Astrocyte (in vitro differentiated cells and primary cell): ENCODE measurements at regions not wholly inside any gene's neighbourhood (a gene's known extent, or its start where the extent isn't known, plus 50 kb on each side); places are given as distances from the start of the nearest gene placed in this dataset.

ENCODE experiments used
- DNase-seq: peaks from one replicate; pipeline ENCODE4 v3.0.0-alpha.2; 2010; ENCODE audit warnings: low read depth
- FAIRE-seq: peaks from 2 replicates; lab custom pipeline; 2011; peaks lifted over from hg19 to GRCh38; lab: Jason Lieb, UNC
- H2AFZ ChIP-seq: 2 replicates; pipeline ENCODE4 v1.6.0; 2012; ENCODE audit warnings: low read depth, low read length, inconsistent platforms
- H3K27ac ChIP-seq: 2 replicates; pipeline ENCODE4 v1.5.1; 2011; ENCODE audit warnings: low read depth, low read length, inconsistent platforms
- H3K27me3 ChIP-seq: 2 replicates; pipeline ENCODE4 v1.6.0; 2011; ENCODE audit warnings: low read length, inconsistent platforms; ENCODE audit not compliant: insufficient read depth
- H3K36me3 ChIP-seq: 2 replicates; pipeline ENCODE4 v1.5.1; 2011; ENCODE audit warnings: low read length, inconsistent platforms; ENCODE audit not compliant: insufficient read depth
- H3K4me1 ChIP-seq: 2 replicates; pipeline ENCODE4 v1.5.1; 2011; ENCODE audit warnings: low read length, inconsistent platforms; ENCODE audit not compliant: insufficient read depth
- H3K4me2 ChIP-seq: 2 replicates; pipeline ENCODE4 v1.6.0; 2012; ENCODE audit warnings: low read length, inconsistent platforms
- H3K4me3 ChIP-seq: 2 replicates; pipeline ENCODE4 v1.5.1; 2011; ENCODE audit warnings: low read depth, mild to moderate bottlenecking, low read length, inconsistent platforms; ENCODE audit not compliant: insufficient read depth
- H3K79me2 ChIP-seq: 2 replicates; pipeline ENCODE4 v1.6.0; 2012; ENCODE audit warnings: mild to moderate bottlenecking, low read length, inconsistent platforms; ENCODE audit not compliant: insufficient read depth
- H3K9ac ChIP-seq: 2 replicates; pipeline ENCODE4 v1.6.0; 2012; ENCODE audit warnings: mild to moderate bottlenecking, low read length, inconsistent platforms
- H3K9me3 ChIP-seq: 2 replicates; pipeline ENCODE4 v1.5.1; 2012; ENCODE audit warnings: low read depth, mild to moderate bottlenecking, low read length, inconsistent platforms; ENCODE audit not compliant: insufficient read depth
- H4K20me1 ChIP-seq: 2 replicates; pipeline ENCODE4 v1.6.0; 2012; ENCODE audit warnings: low read length, inconsistent platforms; ENCODE audit not compliant: insufficient read depth
- H3K27ac Mint-ChIP-seq: one replicate; pipeline ENCODE4 v1.8.0; 2021; ENCODE audit warnings: mild to moderate bottlenecking, mixed read lengths; ENCODE audit not compliant: unreplicated experiment
- H3K27me3 Mint-ChIP-seq: one replicate; pipeline ENCODE4 v1.8.0; 2021; ENCODE audit warnings: low read depth, mixed read lengths; ENCODE audit not compliant: unreplicated experiment
- H3K36me3 Mint-ChIP-seq: one replicate; pipeline ENCODE4 v1.8.0; 2021; ENCODE audit warnings: low read depth, mixed read lengths; ENCODE audit not compliant: unreplicated experiment
- H3K4me1 Mint-ChIP-seq: one replicate; pipeline ENCODE4 v1.8.0; 2021; ENCODE audit warnings: low read depth, mixed read lengths; ENCODE audit not compliant: unreplicated experiment
- H3K4me3 Mint-ChIP-seq: one replicate; pipeline ENCODE4 v1.8.0; 2021; ENCODE audit warnings: mild to moderate bottlenecking, moderate library complexity, mixed read lengths; ENCODE audit not compliant: unreplicated experiment
- H3K9me3 Mint-ChIP-seq: one replicate; pipeline ENCODE4 v1.8.0; 2021; ENCODE audit warnings: mild to moderate bottlenecking, mixed read lengths; ENCODE audit not compliant: unreplicated experiment
- CTCF ChIP-seq: IDR thresholded peaks from 2 replicates; pipeline ENCODE4 v1.5.1; 2011; ENCODE audit warnings: low read depth, mild to moderate bottlenecking, inconsistent platforms, low read length, moderate library complexity; ENCODE audit not compliant: insufficient read depth
- EZH2 ChIP-seq: IDR thresholded peaks from 2 replicates; pipeline ENCODE4 v1.6.1; 2012; ENCODE audit warnings: mild to moderate bottlenecking, low read length, inconsistent platforms; ENCODE audit not compliant: insufficient read depth

- no peak for FAIRE-seq
- H3K27me3 Mint-ChIP-seq, result no peaks in the 10 kb centered on the region
- Histone ChIP-seq H3K4me1 (peaks cover 7% of the 10 kb centered on the region), H3K79me2 (no peaks in the 10 kb centered on the region), H2AFZ (no peak overlapping the region), H3K27me3 (no peaks in the 10 kb centered on the region), H3K36me3 (no peaks in the 10 kb centered on the region), H3K9ac (no peak overlapping the region), H3K4me2 (no peak overlapping the region), H3K4me3 (no peak overlapping the region), H4K20me1 (no peaks in the 10 kb centered on the region), H3K9me3 (no peaks in the 10 kb centered on the region), H3K27ac (no peak overlapping the region)
- no peak overlapping the region for H3K27ac Mint-ChIP-seq
- H3K36me3 Mint-ChIP-seq, result no peaks in the 10 kb centered on the region
- peaks cover 6% of the 10 kb centered on the region for H3K9me3 Mint-ChIP-seq
- peaks cover 7% of the 10 kb centered on the region for H3K4me1 Mint-ChIP-seq
- no peak overlapping the region for H3K4me3 Mint-ChIP-seq
- no peak for DNase-seq
- TF ChIP-seq CTCF (no peak), EZH2 (no peak)
Measured at GRCh38 chr12:107597695-107598410, 87.7 kb upstream of the PWP1 start.

GRCh38 chr12:107598906-107599305 lies 86.7 kb upstream of the PWP1 start:
- Histone ChIP-seq H3K79me2 (no peaks in the 10 kb centered on the region), H3K9me3 (no peaks in the 10 kb centered on the region), H3K4me1 (peaks cover 7% of the 10 kb centered on the region), H2AFZ (no peak overlapping the region), H3K9ac (no peak overlapping the region), H3K4me2 (no peak overlapping the region), H3K4me3 (no peak overlapping the region), H4K20me1 (no peaks in the 10 kb centered on the region), H3K36me3 (no peaks in the 10 kb centered on the region), H3K27me3 (no peaks in the 10 kb centered on the region), H3K27ac (no peak overlapping the region)
- FAIRE-seq, result no peak
- H3K27ac Mint-ChIP-seq, result no peak overlapping the region
- no peaks in the 10 kb centered on the region for H3K36me3 Mint-ChIP-seq
- no peaks in the 10 kb centered on the region for H3K27me3 Mint-ChIP-seq
- H3K4me1 Mint-ChIP-seq, result peaks cover 7% of the 10 kb centered on the region
- DNase-seq, result no peak
- H3K4me3 Mint-ChIP-seq, result no peak overlapping the region
- peaks cover 6% of the 10 kb centered on the region for H3K9me3 Mint-ChIP-seq
- TF ChIP-seq CTCF (no peak), EZH2 (no peak)

GRCh38 chr12:107600581-107601144 lies 84.9 kb upstream of the PWP1 start:
- FAIRE-seq, result no peak
- H3K4me1 Mint-ChIP-seq, result no peaks in the 10 kb centered on the region

More at GRCh38 chr12:107600581-107601144, 84.9 kb upstream of the PWP1 start:
- H3K9me3 Mint-ChIP-seq, result peaks cover 7% of the 10 kb centered on the region
- Histone ChIP-seq H4K20me1 (no peaks in the 10 kb centered on the region), H3K36me3 (no peaks in the 10 kb centered on the region), H3K27ac (no peak overlapping the region), H3K4me2 (no peak overlapping the region), H3K9me3 (no peaks in the 10 kb centered on the region), H3K9ac (no peak overlapping the region), H3K79me2 (no peaks in the 10 kb centered on the region), H3K27me3 (no peaks in the 10 kb centered on the region), H3K4me1 (no peaks in the 10 kb centered on the region), H2AFZ (no peak overlapping the region), H3K4me3 (no peak overlapping the region)
- H3K36me3 Mint-ChIP-seq, result no peaks in the 10 kb centered on the region
- H3K4me3 Mint-ChIP-seq, result no peak overlapping the region
- H3K27ac Mint-ChIP-seq, result no peak overlapping the region
- H3K27me3 Mint-ChIP-seq, result peaks cover 2% of the 10 kb centered on the region
- no peak for DNase-seq
- TF ChIP-seq EZH2 (no peak), CTCF (no peak)
